IgD-negative memory B cell (primary cell): ENCODE measurements at regions not wholly inside any gene's neighbourhood (a gene's known extent, or its start where the extent isn't known, plus 50 kb on each side); places are given as distances from the start of the nearest gene placed in this dataset.
"Not testable (repeated sequence)": the region's sequence is repeated elsewhere in the genome, so short reads cannot be mapped to it uniquely, and the experiment has no call there.

Source experiments
- H3K27ac Mint-ChIP-seq, 3 donors: one replicate each; pipeline ENCODE4 v1.8.0; 2020 to 2022; ENCODE audit warnings: mild to moderate bottlenecking in 3 of 3, mixed read lengths in 3 of 3, moderate library complexity in 1 of 3
- H3K27me3 Mint-ChIP-seq: one replicate; pipeline ENCODE4 v1.8.0; 2021; ENCODE audit warnings: mixed read lengths
- H3K36me3 Mint-ChIP-seq: one replicate; pipeline ENCODE4 v1.8.0; 2020; ENCODE audit warnings: mild to moderate bottlenecking, mixed read lengths
- H3K4me1 Mint-ChIP-seq, 3 donors: one replicate each; pipeline ENCODE4 v1.8.0; 2020 to 2022; ENCODE audit warnings: mixed read lengths in 3 of 3, mild to moderate bottlenecking in 1 of 3
- H3K4me3 Mint-ChIP-seq, 4 donors: one replicate each; pipeline ENCODE4 v1.8.0; 2020 to 2022; ENCODE audit warnings: mild to moderate bottlenecking in 4 of 4, mixed read lengths in 4 of 4, moderate library complexity in 3 of 4
- H3K9me3 Mint-ChIP-seq, 3 donors: one replicate each; pipeline ENCODE4 v1.8.0; 2020 to 2021; ENCODE audit warnings: mixed read lengths in 3 of 3, mild to moderate bottlenecking in 1 of 3

DNA sequence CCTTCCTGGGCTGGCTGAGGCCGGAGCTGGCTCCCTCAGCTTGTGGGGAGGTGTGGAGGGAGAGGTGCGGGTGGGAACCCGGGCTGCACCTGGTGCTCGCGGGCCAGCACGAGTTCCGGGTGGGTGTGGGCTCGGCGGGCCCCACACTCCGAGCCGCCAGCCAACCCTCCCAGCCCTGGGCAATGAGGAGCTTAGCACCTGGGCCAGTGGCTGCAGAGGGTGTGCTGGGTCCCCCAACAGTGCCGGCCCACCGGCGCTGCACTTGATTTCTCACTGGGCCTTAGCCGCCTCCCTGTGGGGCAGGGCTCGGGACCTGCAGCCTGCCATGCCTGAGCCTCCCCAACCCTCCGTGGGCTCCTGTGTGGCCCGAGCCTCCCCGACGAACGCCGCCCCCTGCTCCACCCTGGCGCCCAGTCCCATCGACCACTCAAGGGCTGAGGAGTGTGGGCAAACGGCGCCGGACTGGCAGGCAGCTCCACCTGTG, 182.7 kb upstream of the PAQR3 start:
- Mint-ChIP-seq H3K9me3 (peaks cover 9 to 34% (median 33%) of the 10 kb centered on the region in 3 donors), H3K36me3 (peaks cover 5% of the 10 kb centered on the region), H3K27ac (no peak overlapping the region), H3K4me3 (no peak overlapping the region), H3K4me1 (no peaks in the 10 kb centered on the region), H3K27me3 (no peaks in the 10 kb centered on the region)

- no peak overlapping the region for H3K27ac Mint-ChIP-seq
- H3K9me3 Mint-ChIP-seq: peaks cover 7 to 36% (median 34%) of the 10 kb centered on the region in 3 donors
- no peak overlapping the region for H3K4me3 Mint-ChIP-seq
- H3K27me3 Mint-ChIP-seq: no peaks in the 10 kb centered on the region
- peaks cover 5% of the 10 kb centered on the region for H3K36me3 Mint-ChIP-seq
- no peaks in the 10 kb centered on the region for H3K4me1 Mint-ChIP-seq
These were observed 182.0 kb upstream of the PAQR3 start for GRCh38 chr4:79121223-79121622.

DNA sequence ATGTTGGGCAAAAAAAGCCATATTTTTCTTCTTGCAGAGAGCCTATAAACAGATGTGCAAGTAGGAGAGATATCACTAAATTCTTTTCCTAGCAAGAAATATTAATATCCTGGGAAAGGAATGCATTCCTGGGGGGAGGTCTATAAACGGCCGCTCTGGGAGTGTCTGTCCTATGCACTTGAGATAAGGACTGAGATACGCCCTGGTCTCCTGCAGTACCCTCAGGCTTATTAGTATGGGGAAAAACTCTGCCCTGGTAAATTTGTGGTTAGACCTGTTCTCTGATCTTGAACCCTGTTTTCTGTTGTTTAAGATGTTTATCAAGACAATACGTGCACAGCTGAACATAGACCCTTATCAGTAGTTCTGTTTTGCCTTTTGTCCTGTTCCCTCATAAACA, 177.8 kb upstream of the PAQR3 start:
- not testable (repeated sequence) for H3K27me3 Mint-ChIP-seq, H3K36me3 Mint-ChIP-seq, H3K4me1 Mint-ChIP-seq, H3K27ac Mint-ChIP-seq
- Mint-ChIP-seq H3K9me3 (peaks cover 7 to 28% (median 23%) of the 10 kb centered on the region in 3 donors), H3K4me3 (peak overlapping the region in 1 of 4 donors; percentile 78)

GRCh38 chr4:79107014-79107413, 167.8 kb upstream of the PAQR3 start:
- H3K27me3 Mint-ChIP-seq: peaks cover 8% of the 10 kb centered on the region
- no peak overlapping the region for H3K4me3 Mint-ChIP-seq
- peaks cover 0 to 2% (median 0%) of the 10 kb centered on the region in 3 donors for H3K9me3 Mint-ChIP-seq
- no peaks in the 10 kb centered on the region for H3K4me1 Mint-ChIP-seq
- no peaks in the 10 kb centered on the region for H3K36me3 Mint-ChIP-seq
- no peak overlapping the region for H3K27ac Mint-ChIP-seq

- Mint-ChIP-seq H3K4me1 (no peaks in the 10 kb centered on the region), H3K9me3 (no peaks in the 10 kb centered on the region), H3K27ac (no peak overlapping the region), H3K4me3 (no peak overlapping the region), H3K27me3 (no peaks in the 10 kb centered on the region), H3K36me3 (no peaks in the 10 kb centered on the region)
These were observed 149.9 kb upstream of the PAQR3 start for GRCh38 chr4:79088946-79089691.

DNA sequence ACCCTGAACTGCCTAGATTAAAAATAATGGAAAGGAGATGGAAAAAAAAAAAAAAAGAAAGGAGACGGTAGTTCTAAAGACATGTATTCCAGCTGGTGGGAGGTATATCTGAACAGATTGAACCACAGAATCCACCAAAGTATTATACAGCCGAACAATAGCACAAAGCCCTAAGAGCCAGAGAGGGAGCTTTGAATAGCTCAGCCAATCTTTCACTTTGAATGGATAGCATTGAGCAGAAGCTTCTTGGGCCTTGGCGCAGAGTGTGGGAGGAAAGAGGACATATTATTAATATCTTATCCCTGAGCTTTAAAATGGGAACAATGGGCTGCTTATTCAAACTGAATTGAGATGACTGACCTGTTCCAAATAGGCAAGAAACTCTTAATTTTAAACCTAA, 147.8 kb upstream of the PAQR3 start:
- H3K4me3 Mint-ChIP-seq: no peak overlapping the region
- H3K27me3 Mint-ChIP-seq: no peaks in the 10 kb centered on the region
- H3K9me3 Mint-ChIP-seq: peaks cover 2 to 4% (median 3%) of the 10 kb centered on the region in 3 donors
- no peaks in the 10 kb centered on the region for H3K4me1 Mint-ChIP-seq
- H3K36me3 Mint-ChIP-seq: no peaks in the 10 kb centered on the region
- no peak overlapping the region for H3K27ac Mint-ChIP-seq

- H3K9me3 Mint-ChIP-seq: peaks cover 5 to 7% (median 6%) of the 10 kb centered on the region in 3 donors
- no peak overlapping the region for H3K4me3 Mint-ChIP-seq
- H3K27ac Mint-ChIP-seq: no peak overlapping the region
- no peaks in the 10 kb centered on the region for H3K27me3 Mint-ChIP-seq
- H3K4me1 Mint-ChIP-seq: no peaks in the 10 kb centered on the region
- peaks cover 2% of the 10 kb centered on the region for H3K36me3 Mint-ChIP-seq
These were observed 144.3 kb upstream of the PAQR3 start for GRCh38 chr4:79083406-79084010.

- Mint-ChIP-seq H3K4me3 (no peak overlapping the region), H3K4me1 (no peaks in the 10 kb centered on the region), H3K27ac (no peak overlapping the region), H3K36me3 (peaks cover 2% of the 10 kb centered on the region), H3K9me3 (peaks cover 5 to 7% (median 6%) of the 10 kb centered on the region in 3 donors), H3K27me3 (no peaks in the 10 kb centered on the region)
These were observed 143.8 kb upstream of the PAQR3 start for GRCh38 chr4:79082997-79083396.

DNA sequence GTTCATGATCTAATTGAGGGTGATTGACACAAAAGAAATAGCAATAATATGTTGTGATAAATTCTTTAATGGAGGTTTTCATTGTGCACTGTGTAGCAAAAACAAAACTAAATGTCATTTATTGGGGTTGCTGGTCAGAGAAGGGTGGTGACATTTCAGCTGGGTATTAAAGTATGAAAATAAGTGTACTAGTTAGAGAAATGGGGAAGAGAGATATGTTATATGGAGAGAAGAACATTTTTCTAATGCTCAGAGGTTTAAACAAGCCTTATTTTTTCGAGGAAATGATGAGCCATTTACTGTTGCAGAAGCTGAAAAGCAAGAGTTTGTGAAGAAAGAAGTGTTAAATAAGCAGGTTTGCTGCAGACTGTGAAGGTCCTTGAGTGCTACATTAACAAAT, 142.7 kb upstream of the PAQR3 start:
- Mint-ChIP-seq H3K27ac (no peak overlapping the region), H3K27me3 (no peaks in the 10 kb centered on the region), H3K4me3 (no peak overlapping the region), H3K4me1 (no peaks in the 10 kb centered on the region), H3K9me3 (peaks cover 5 to 7% (median 6%) of the 10 kb centered on the region in 3 donors), H3K36me3 (peaks cover 2% of the 10 kb centered on the region)

- peaks cover 2% of the 10 kb centered on the region for H3K36me3 Mint-ChIP-seq
- no peaks in the 10 kb centered on the region for H3K4me1 Mint-ChIP-seq
- H3K27me3 Mint-ChIP-seq: no peaks in the 10 kb centered on the region
- no peak overlapping the region for H3K4me3 Mint-ChIP-seq
- no peak overlapping the region for H3K27ac Mint-ChIP-seq
- peaks cover 5 to 17% (median 7%) of the 10 kb centered on the region in 3 donors for H3K9me3 Mint-ChIP-seq
These were observed 139.1 kb upstream of the PAQR3 start for GRCh38 chr4:79078339-79078738.

- no peaks in the 10 kb centered on the region for H3K36me3 Mint-ChIP-seq
- no peaks in the 10 kb centered on the region for H3K27me3 Mint-ChIP-seq
- peaks cover 0 to 16% (median 4%) of the 10 kb centered on the region in 3 donors for H3K9me3 Mint-ChIP-seq
- no peaks in the 10 kb centered on the region for H3K4me1 Mint-ChIP-seq
- H3K27ac Mint-ChIP-seq: peak overlapping the region in 1 of 3 donors; percentile 50
- no peak overlapping the region for H3K4me3 Mint-ChIP-seq
These were observed 134.8 kb upstream of the PAQR3 start for GRCh38 chr4:79074040-79074439.

- no peak overlapping the region for H3K27ac Mint-ChIP-seq
- no peaks in the 10 kb centered on the region for H3K36me3 Mint-ChIP-seq
- H3K27me3 Mint-ChIP-seq: no peaks in the 10 kb centered on the region
- H3K9me3 Mint-ChIP-seq: peaks cover 0 to 16% (median 4%) of the 10 kb centered on the region in 3 donors
- no peaks in the 10 kb centered on the region for H3K4me1 Mint-ChIP-seq
- no peak overlapping the region for H3K4me3 Mint-ChIP-seq
These were observed 134.2 kb upstream of the PAQR3 start for GRCh38 chr4:79073471-79073870.

DNA sequence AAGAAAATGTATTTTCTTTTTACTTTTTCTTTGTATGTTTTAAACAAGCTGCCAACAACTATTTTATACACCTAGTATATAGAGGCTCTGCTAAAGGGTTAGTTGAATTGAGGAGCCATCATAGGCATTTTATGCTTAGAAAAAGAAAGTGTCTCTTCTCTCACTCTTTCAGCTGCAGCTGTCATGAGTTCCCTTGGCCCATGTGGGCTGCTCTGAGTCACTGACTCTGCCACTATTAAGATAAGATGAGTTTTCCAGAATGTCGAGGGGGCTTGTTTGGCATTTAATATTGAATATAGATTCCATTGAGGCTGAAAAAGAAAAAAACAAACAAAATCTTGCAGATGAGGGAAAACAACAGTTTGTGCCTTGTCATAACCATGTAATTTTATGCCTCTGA, 126.0 kb upstream of the PAQR3 start:
- no peaks in the 10 kb centered on the region for H3K9me3 Mint-ChIP-seq
- no peaks in the 10 kb centered on the region for H3K4me1 Mint-ChIP-seq
- no peaks in the 10 kb centered on the region for H3K36me3 Mint-ChIP-seq
- no peak overlapping the region for H3K4me3 Mint-ChIP-seq
- peaks cover 5% of the 10 kb centered on the region for H3K27me3 Mint-ChIP-seq
- H3K27ac Mint-ChIP-seq: no peak overlapping the region

- Mint-ChIP-seq H3K4me1 (no peaks in the 10 kb centered on the region), H3K9me3 (no peaks in the 10 kb centered on the region), H3K4me3 (no peak overlapping the region)
These were observed 125.6 kb upstream of the PAQR3 start for GRCh38 chr4:79064806-79065205.

DNA sequence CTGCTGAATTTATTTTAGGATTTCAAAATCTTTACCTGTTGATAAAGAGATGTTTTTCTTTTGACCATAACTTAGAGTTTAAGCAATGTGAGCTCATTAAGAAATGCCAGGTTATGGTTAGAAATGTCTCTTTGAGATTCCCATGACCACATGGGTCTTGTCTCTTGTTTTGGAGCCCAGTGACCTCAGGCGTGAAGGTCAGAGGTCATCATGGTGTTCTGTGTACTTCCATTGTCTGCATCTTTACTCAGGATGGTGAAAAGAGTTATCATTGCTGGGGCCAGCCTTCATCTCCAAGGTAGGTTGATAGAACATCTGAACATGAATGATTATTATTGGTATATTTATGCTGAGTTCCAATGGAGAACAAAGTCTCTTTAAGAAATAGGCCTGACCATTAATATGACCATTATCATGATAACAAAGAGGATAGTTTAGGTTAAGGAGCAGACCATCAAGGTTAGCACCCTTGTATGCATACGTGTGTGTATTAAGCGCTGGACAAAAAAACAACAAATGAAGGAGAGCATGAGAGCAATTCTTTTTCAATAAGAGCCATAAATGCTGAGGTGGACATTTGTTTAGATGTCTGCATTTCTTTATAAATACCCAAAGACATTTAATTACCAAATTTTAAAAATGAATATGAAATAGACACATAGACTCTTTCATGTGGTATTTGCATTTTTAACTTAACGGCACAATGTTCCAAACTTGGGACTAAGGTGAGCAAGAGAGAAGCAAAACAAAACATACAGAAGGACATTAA, 120.6 kb upstream of the PAQR3 start:
- Mint-ChIP-seq H3K4me3 (no peak overlapping the region), H3K36me3 (no peaks in the 10 kb centered on the region), H3K27ac (no peak overlapping the region), H3K9me3 (no peaks in the 10 kb centered on the region), H3K4me1 (no peaks in the 10 kb centered on the region), H3K27me3 (no peaks in the 10 kb centered on the region)

More at GRCh38 chr4:79064806-79065205, 125.6 kb upstream of the PAQR3 start:
- Mint-ChIP-seq H3K27ac (no peak overlapping the region), H3K36me3 (no peaks in the 10 kb centered on the region), H3K27me3 (peaks cover 5% of the 10 kb centered on the region)
